Keratinocyte (primary cell): ENCODE measurements at regions not wholly inside any gene's neighbourhood (a gene's known extent, or its start where the extent isn't known, plus 50 kb on each side); places are given as distances from the start of the nearest gene placed in this dataset.

Experiments used
- DNase-seq: peaks from one replicate; pipeline ENCODE4 v3.0.0-alpha.2; 2011; ENCODE audit warnings: low read depth, missing footprints, low spot score
- FAIRE-seq: peaks from 2 replicates; lab custom pipeline; 2011; peaks lifted over from hg19 to GRCh38; lab: Jason Lieb, UNC
- H2AFZ ChIP-seq: 2 replicates; pipeline ENCODE4 v1.6.0; 2012; ENCODE audit warnings: low read length, control low read depth, inconsistent platforms; ENCODE audit not compliant: control insufficient read depth
- H3K27ac ChIP-seq: 2 replicates; pipeline ENCODE4 v1.5.1; 2011; ENCODE audit warnings: low read length; ENCODE audit not compliant: control insufficient read depth, insufficient read depth
- H3K27me3 ChIP-seq: 3 replicates; pipeline ENCODE4 v1.6.0; 2011; ENCODE audit warnings: low read length; ENCODE audit not compliant: control insufficient read depth, insufficient read depth; ENCODE audit errors: extremely low read depth
- H3K36me3 ChIP-seq, 2 experiments: 2 replicates in 1 of 2; 3 replicates in 1 of 2; pipeline ENCODE4 v1.5.1; 2011; ENCODE audit warnings: low read length in 2 of 2, mild to moderate bottlenecking in 1 of 2; ENCODE audit not compliant: control insufficient read depth in 2 of 2, insufficient read depth in 2 of 2; ENCODE audit errors: extremely low read depth in 1 of 2
- H3K4me1 ChIP-seq: 3 replicates; pipeline ENCODE4 v1.5.1; 2011; ENCODE audit warnings: low read length; ENCODE audit not compliant: control insufficient read depth, insufficient read depth; ENCODE audit errors: extremely low read depth
- H3K4me2 ChIP-seq: 3 replicates; pipeline ENCODE4 v1.6.0; 2011; ENCODE audit warnings: low read depth, low read length; ENCODE audit not compliant: control insufficient read depth, insufficient read depth; ENCODE audit errors: extremely low read depth
- H3K4me3 ChIP-seq, 3 experiments: fragments of 200-600 bp in 1 of 3; sonication (generic) in 1 of 3; 2 replicates in 2 of 3; 3 replicates in 1 of 3; pipeline ENCODE4 v1.5.1; 2011 to 2016; ENCODE audit warnings: low read length in 3 of 3, mild to moderate bottlenecking in 3 of 3, control low read depth in 2 of 3, inconsistent platforms in 1 of 3, low read depth in 1 of 3, mixed read lengths in 1 of 3, mixed run types in 1 of 3, moderate library complexity in 1 of 3; ENCODE audit not compliant: control insufficient read depth in 2 of 3, insufficient read depth in 2 of 3; ENCODE audit errors: extremely low read depth in 1 of 3
- H3K79me2 ChIP-seq: 2 replicates; pipeline ENCODE4 v1.6.0; 2012; ENCODE audit warnings: low read length; ENCODE audit not compliant: control insufficient read depth, insufficient read depth
- H3K9ac ChIP-seq: 3 replicates; pipeline ENCODE4 v1.6.0; 2011; ENCODE audit warnings: low read length; ENCODE audit not compliant: control insufficient read depth, insufficient read depth; ENCODE audit errors: extremely low read depth
- H3K9me1 ChIP-seq: 3 replicates; pipeline ENCODE4 v1.6.0; 2011; ENCODE audit warnings: low read length; ENCODE audit not compliant: control insufficient read depth, insufficient read depth; ENCODE audit errors: extremely low read depth
- H3K9me3 ChIP-seq: 2 replicates; pipeline ENCODE4 v1.5.1; 2012; ENCODE audit warnings: low read depth, low read length; ENCODE audit not compliant: control insufficient read depth
- H4K20me1 ChIP-seq: 3 replicates; pipeline ENCODE4 v1.6.0; 2011; ENCODE audit warnings: low read length; ENCODE audit not compliant: control insufficient read depth, insufficient read depth; ENCODE audit errors: extremely low read depth
- EZH2 ChIP-seq: IDR thresholded peaks from one replicate; pipeline ENCODE4 v1.6.1; 2012; ENCODE audit warnings: inconsistent platforms, mild to moderate bottlenecking, low read length, moderate library complexity
- dilution Hi-C: fragments of 300-500 bp; cut with MboI; formaldehyde crosslinking; loops from one replicate; pipeline ENCODE4 v1.7.0; 2020; ENCODE audit warnings: low sequenced_read_pairs; ENCODE audit not compliant: extremely low pct_ligation_motif_present
- TF ChIP-seq, protein P1 (sequence below), 3 experiments: IDR thresholded peaks in 1 of 3; conservative IDR thresholded peaks in 1 of 3; optimal IDR thresholded peaks in 1 of 3; 2 replicates in 2 of 3; 3 replicates in 1 of 3; pipeline versions ENCODE3 to v1.5.1; 2011; ENCODE audit warnings: low read length in 3 of 3, mild to moderate bottlenecking in 3 of 3, moderate library complexity in 2 of 3, control low read depth in 1 of 3, inconsistent platforms in 1 of 3; ENCODE audit not compliant: insufficient read depth in 2 of 3; ENCODE audit errors: extremely low read depth in 1 of 3

DNA sequence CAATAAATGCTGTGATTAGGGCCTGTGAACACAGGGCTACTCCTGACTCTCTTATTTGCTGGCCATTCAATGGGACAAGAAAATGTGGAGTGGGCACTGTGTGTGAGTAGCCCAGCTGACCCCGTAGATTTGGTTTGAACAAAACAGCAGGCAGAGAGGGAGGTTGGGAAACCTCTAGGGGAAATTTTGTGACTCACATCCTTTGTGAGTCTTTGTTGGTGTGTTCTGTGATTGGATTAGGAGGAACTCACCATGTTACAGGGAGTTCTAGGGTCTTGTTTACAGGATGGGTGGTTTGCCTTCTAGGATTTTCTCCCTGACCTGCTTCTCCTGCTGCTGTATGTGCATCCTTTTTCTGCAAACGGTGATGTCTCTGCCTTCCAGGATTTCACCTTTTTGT is 128.3 kb upstream of the MKI67 start:
- Histone ChIP-seq H3K4me2 (no peak overlapping the region), H3K9ac (no peak overlapping the region), H3K9me3 (no peaks in the 10 kb centered on the region), H2AFZ (no peak overlapping the region), H3K4me1 (no peaks in the 10 kb centered on the region), H3K36me3 (no peaks in the 10 kb centered on the region), H3K27me3 (no peaks in the 10 kb centered on the region), H3K79me2 (no peaks in the 10 kb centered on the region), H3K9me1 (no peaks in the 10 kb centered on the region), H3K4me3 (no peak overlapping the region), H4K20me1 (no peaks in the 10 kb centered on the region), H3K27ac (no peak overlapping the region)
- DNase-seq (no peak), FAIRE-seq (no peak)
- TF ChIP-seq EZH2, result no peak
- TF ChIP-seq, protein P1, sequence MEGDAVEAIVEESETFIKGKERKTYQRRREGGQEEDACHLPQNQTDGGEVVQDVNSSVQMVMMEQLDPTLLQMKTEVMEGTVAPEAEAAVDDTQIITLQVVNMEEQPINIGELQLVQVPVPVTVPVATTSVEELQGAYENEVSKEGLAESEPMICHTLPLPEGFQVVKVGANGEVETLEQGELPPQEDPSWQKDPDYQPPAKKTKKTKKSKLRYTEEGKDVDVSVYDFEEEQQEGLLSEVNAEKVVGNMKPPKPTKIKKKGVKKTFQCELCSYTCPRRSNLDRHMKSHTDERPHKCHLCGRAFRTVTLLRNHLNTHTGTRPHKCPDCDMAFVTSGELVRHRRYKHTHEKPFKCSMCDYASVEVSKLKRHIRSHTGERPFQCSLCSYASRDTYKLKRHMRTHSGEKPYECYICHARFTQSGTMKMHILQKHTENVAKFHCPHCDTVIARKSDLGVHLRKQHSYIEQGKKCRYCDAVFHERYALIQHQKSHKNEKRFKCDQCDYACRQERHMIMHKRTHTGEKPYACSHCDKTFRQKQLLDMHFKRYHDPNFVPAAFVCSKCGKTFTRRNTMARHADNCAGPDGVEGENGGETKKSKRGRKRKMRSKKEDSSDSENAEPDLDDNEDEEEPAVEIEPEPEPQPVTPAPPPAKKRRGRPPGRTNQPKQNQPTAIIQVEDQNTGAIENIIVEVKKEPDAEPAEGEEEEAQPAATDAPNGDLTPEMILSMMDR (optimal IDR thresholded peaks at IDR 0.05 in 1 of 3, IDR thresholded peaks at IDR 0.05 in 1 of 3, conservative IDR thresholded peaks at IDR 0.05 in 1 of 3; ENCODE audit: extremely low read depth in 1 of 3, insufficient read depth in 2 of 3, low read length in 3 of 3), result no peak
- dilution Hi-C loops, result no loop called here

DNA sequence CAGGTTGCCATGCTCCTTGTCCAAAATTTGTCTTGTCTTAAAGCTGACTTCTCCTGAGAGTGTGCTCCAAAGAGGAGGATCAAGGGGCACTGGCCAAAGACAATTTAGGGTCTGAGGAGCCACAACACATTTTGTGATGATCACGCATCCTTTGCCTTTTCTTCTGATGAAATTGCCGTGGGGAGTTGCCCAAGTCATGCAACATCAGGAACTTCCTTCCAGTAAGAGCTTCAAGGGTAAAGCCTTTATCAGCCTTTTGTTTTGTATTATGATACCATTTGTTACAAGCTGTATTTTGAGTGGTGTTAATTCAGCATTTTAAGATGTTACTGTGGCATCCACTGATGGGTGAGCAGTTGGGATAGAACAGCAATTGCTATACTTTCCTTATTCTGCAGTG is 131.2 kb upstream of the MKI67 start:
- Histone ChIP-seq H4K20me1 (no peaks in the 10 kb centered on the region), H3K4me1 (no peaks in the 10 kb centered on the region), H2AFZ (no peak overlapping the region), H3K79me2 (no peaks in the 10 kb centered on the region), H3K9ac (no peak overlapping the region), H3K27ac (no peak overlapping the region), H3K27me3 (no peaks in the 10 kb centered on the region), H3K4me3 (no peak overlapping the region), H3K4me2 (no peak overlapping the region), H3K9me3 (no peaks in the 10 kb centered on the region), H3K36me3 (no peaks in the 10 kb centered on the region), H3K9me1 (no peaks in the 10 kb centered on the region)
- TF ChIP-seq, protein P1 (optimal IDR thresholded peaks at IDR 0.05 in 1 of 3, IDR thresholded peaks at IDR 0.05 in 1 of 3, conservative IDR thresholded peaks at IDR 0.05 in 1 of 3; ENCODE audit: extremely low read depth in 1 of 3, insufficient read depth in 2 of 3, low read length in 3 of 3), result no peak
- no peak for TF ChIP-seq EZH2
- no peak for FAIRE-seq
- DNase-seq, result no peak
- dilution Hi-C loops, result no loop called here
